ENCODE measurements at regions not wholly inside any gene's neighbourhood (a gene's known extent, or its start where the extent isn't known, plus 50 kb on each side); places are given as distances from the start of the nearest gene placed in this dataset.

DNA sequence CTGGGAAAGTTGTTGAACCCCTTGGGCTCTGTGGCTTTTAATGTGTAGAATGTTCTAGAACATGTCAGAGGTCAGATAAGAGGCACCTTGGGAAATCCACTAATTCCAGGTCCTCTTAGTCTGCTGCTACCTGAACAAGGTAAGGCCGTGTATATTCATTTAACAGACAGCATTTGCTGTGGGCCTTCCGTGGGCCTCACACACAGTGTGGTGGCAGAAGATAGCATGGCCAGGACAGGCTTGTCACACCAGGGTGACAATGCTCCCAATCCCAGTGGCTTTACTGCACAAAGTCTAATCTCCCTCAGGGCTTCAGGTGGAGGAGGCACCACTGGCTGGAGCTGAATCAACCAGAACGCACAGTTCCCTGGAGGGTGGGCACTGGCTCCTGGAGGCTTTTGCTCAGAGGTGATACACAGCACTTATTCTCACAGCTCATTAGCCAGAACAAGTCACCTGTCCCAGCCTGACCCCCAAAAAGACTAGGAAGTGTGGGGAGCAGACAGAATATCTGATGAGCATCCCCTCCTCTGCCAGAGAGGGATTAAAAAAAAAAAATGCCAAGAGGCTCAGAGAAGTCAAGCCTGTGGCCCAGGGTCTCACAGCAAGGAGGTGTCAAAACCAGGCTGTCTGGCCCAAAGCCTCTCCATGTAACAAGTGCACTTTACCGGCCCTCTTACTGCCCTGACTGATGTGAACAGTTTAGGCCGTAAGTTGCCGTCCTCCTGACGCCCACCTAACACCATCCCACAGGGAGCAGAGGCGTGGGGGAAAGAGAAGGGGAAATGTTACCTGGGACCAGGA is 216.9 kb upstream of the RAB6C start:
- ATAC-seq (no peak), DNase-seq (no peak)
- Histone ChIP-seq H3K27me3 (no peaks in the 10 kb centered on the region), H3K4me1 (no peaks in the 10 kb centered on the region), H3K36me3 (no peaks in the 10 kb centered on the region), H3K9me3 (no peaks in the 10 kb centered on the region), H3K27ac (no peak overlapping the region), H3K4me3 (no peak overlapping the region)
- intact Hi-C loops (cut with DNase I): no loop called here
- TF ChIP-seq, protein P1, sequence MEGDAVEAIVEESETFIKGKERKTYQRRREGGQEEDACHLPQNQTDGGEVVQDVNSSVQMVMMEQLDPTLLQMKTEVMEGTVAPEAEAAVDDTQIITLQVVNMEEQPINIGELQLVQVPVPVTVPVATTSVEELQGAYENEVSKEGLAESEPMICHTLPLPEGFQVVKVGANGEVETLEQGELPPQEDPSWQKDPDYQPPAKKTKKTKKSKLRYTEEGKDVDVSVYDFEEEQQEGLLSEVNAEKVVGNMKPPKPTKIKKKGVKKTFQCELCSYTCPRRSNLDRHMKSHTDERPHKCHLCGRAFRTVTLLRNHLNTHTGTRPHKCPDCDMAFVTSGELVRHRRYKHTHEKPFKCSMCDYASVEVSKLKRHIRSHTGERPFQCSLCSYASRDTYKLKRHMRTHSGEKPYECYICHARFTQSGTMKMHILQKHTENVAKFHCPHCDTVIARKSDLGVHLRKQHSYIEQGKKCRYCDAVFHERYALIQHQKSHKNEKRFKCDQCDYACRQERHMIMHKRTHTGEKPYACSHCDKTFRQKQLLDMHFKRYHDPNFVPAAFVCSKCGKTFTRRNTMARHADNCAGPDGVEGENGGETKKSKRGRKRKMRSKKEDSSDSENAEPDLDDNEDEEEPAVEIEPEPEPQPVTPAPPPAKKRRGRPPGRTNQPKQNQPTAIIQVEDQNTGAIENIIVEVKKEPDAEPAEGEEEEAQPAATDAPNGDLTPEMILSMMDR (IDR thresholded peaks at IDR 0.05): no peak

DNA sequence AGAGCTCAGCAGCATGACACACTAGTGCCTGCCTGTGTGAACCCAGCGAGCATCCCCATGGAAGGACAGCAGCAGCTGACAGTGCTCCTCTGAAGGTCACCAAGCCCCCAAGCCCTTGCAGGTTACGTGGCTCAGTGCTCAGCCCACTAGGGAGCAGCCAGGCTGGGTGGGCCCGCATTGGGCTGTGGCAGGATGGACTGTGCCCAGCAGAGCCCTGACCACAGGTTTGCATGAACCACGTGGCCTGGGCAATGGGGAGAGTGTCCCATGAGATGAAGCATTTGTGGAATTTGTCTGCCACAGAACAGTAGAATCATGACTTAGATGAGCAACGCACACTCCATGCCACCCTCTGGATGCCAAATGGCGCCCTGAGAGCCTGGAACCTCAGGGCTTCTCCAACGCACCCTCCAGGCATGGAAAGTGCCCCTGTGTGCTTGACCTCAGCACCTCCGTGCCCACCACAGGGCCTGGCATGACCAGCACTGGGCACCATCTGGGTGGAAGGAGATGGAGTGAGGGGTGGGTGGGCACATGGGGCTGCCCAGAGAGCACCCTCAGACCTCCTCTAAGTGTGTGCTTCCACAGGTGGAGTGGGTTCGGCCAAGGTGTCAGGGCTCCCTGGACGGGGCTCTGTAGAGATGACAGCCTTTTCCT is 216.1 kb upstream of the RAB6C start:
- Histone ChIP-seq H3K4me1 (no peaks in the 10 kb centered on the region), H3K9me3 (no peaks in the 10 kb centered on the region), H3K27ac (no peak overlapping the region), H3K36me3 (no peaks in the 10 kb centered on the region), H3K27me3 (no peaks in the 10 kb centered on the region), H3K4me3 (no peak overlapping the region)
- DNase-seq: no peak
- no peak for ATAC-seq
- intact Hi-C loops (cut with DNase I): no loop called here
- TF ChIP-seq, protein P1 (IDR thresholded peaks at IDR 0.05): no peak

DNA sequence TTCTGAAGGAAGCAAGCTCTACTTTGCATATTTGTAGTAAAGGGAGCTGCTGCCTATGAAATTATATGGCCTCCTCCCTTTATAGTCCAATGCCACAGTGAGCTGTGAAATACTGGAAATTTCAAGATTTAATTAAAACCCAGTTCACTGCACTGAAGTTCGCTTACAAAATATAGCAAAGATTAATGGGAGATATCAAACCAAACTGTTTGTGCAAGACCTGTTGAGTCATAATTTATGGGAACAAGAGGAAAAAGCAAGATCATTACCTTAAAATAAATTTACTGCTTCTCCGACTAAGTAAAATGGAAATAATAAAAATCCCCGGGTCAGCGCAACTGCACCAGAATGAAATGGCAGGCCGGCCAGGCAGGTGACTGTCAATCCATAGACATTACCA is 215.5 kb upstream of the RAB6C start:
- H3K36me3 ChIP-seq: no peaks in the 10 kb centered on the region
- no peaks in the 10 kb centered on the region for H3K27me3 ChIP-seq
- TF ChIP-seq, protein P1 (IDR thresholded peaks at IDR 0.05): no peak
- H3K4me1 ChIP-seq: no peaks in the 10 kb centered on the region
- intact Hi-C loops (cut with DNase I): no loop called here
- no peak for DNase-seq
- no peak overlapping the region for H3K27ac ChIP-seq
- ATAC-seq: no peak
- H3K9me3 ChIP-seq: no peaks in the 10 kb centered on the region
- no peak overlapping the region for H3K4me3 ChIP-seq

DNA sequence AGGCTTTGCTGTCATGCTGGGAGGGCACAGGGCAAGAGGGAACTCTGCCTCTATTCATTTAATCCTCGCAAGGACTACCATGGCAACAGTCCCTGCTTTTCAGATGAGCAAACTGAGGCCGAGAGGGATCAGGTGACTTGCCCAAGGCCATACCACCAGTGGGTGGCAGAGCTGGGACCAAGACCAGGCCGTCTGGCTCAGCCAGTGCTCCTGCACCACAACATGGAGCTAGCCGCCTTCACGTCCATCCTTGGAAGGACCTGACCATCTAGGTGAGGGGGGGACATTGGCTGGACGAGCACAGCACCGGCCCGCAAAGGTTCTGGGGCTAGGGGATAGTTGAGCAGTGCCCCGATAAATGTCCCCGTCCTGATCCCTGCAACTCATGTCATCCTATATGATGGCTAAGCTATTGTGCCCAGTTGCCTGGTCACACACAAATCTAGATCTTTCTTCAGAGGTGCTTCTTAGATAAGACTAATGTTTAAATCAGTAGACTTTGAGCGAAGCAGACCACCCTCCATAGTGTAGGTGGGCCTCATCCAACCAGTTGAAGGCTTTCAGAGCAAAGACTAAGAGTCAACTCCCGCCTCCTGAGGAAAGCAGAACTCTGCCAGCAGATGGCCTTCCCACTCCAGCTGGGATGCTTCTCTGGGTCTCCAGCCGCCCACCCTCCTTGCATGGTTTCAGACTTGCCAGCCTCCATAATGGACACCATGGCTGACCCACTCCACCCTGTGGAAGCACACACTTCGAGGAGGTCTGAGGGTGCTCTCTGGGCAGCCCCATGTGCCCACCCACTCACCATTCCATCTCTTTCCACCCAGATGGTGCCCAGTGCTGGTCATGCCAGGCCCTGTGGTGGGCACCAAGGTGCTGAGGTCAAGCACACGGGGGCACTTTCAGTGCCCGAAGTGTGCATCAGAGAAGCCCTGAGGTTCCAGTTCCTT is 214.8 kb upstream of the RAB6C start:
- Histone ChIP-seq H3K27ac (no peak overlapping the region), H3K4me3 (no peak overlapping the region), H3K27me3 (no peaks in the 10 kb centered on the region), H3K9me3 (no peaks in the 10 kb centered on the region), H3K4me1 (no peaks in the 10 kb centered on the region), H3K36me3 (no peaks in the 10 kb centered on the region)
- intact Hi-C loops (cut with DNase I): no loop called here
- TF ChIP-seq, protein P1 (IDR thresholded peaks at IDR 0.05): no peak
- ATAC-seq: no peak
- no peak for DNase-seq

DNA sequence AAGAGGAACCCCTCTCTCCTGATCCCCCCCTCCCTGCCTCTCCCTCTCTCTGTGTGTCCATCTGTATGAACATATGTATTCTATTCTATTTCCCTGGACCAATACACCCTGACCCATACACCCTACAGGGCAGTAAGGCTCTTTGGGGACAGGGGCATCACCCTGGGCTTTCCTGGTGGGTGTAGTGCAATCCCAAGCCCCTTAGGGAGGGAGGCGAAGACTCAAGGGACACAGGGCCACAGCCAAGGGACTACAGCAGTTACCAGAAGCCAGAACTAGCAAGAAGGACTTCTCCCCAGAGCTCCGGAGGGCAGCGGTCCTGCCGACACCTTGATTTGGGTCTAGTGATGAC is 214.2 kb upstream of the RAB6C start:
- Histone ChIP-seq H3K9me3 (no peaks in the 10 kb centered on the region), H3K27me3 (no peaks in the 10 kb centered on the region), H3K4me3 (no peak overlapping the region), H3K27ac (no peak overlapping the region), H3K36me3 (no peaks in the 10 kb centered on the region), H3K4me1 (no peaks in the 10 kb centered on the region)
- TF ChIP-seq, protein P1 (IDR thresholded peaks at IDR 0.05): no peak
- intact Hi-C loops (cut with DNase I): no loop called here
- DNase-seq: no peak
- no peak for ATAC-seq
